Activated naive CD8-positive, alpha-beta T cell treated with anti-CD3 and anti-CD28 coated beads for 36 hours (primary cell): ENCODE measurements at regions not wholly inside any gene's neighbourhood (a gene's known extent, or its start where the extent isn't known, plus 50 kb on each side); places are given as distances from the start of the nearest gene placed in this dataset.
"Not testable (repeated sequence)": the region's sequence is repeated elsewhere in the genome, so short reads cannot be mapped to it uniquely, and the experiment has no call there.

ENCODE experiments used
- DNase-seq: peaks from one replicate; pipeline ENCODE4 v3.0.0; 2021
- H3K27ac Mint-ChIP-seq: one replicate; pipeline ENCODE4 v1.8.0; 2022; ENCODE audit warnings: mild to moderate bottlenecking, moderate library complexity, mixed read lengths
- H3K27me3 Mint-ChIP-seq: one replicate; pipeline ENCODE4 v1.8.0; 2022; ENCODE audit warnings: mild to moderate bottlenecking, mixed read lengths
- H3K36me3 Mint-ChIP-seq: one replicate; pipeline ENCODE4 v1.8.0; 2021; ENCODE audit warnings: mild to moderate bottlenecking, mixed read lengths
- H3K4me1 Mint-ChIP-seq: one replicate; pipeline ENCODE4 v1.8.0; 2021; ENCODE audit warnings: mixed read lengths
- H3K4me3 Mint-ChIP-seq: one replicate; pipeline ENCODE4 v1.8.0; 2022; ENCODE audit warnings: mild to moderate bottlenecking, moderate library complexity, mixed read lengths
- H3K9me3 Mint-ChIP-seq: one replicate; pipeline ENCODE4 v1.8.0; 2022; ENCODE audit warnings: mixed read lengths

DNA sequence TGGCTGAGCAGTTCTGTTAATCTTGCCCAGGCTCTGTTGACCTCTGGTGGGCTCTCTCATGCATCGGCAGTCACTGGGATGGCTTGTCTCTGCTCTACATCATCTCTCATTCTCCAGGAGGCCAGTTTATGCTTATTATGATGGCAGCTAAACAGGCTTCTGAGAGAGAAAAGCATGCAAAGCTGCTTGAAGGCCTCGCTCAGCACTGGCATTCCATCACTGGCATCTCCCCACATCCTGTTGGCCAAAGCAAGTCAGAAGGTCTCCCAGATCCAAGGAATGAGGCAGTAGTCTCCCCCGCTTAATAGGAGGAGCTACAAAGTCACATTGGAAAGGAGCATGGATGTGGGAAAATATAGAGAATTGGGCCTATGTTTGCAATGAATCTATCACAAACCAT lies 212.6 kb downstream of the ZNF621 start:
- Mint-ChIP-seq H3K36me3 (no peaks in the 10 kb centered on the region), H3K27ac (no peak overlapping the region), H3K4me1 (no peaks in the 10 kb centered on the region), H3K9me3 (no peaks in the 10 kb centered on the region), H3K27me3 (peaks cover 15% of the 10 kb centered on the region), H3K4me3 (no peak overlapping the region)
- DNase-seq, result no peak

DNA sequence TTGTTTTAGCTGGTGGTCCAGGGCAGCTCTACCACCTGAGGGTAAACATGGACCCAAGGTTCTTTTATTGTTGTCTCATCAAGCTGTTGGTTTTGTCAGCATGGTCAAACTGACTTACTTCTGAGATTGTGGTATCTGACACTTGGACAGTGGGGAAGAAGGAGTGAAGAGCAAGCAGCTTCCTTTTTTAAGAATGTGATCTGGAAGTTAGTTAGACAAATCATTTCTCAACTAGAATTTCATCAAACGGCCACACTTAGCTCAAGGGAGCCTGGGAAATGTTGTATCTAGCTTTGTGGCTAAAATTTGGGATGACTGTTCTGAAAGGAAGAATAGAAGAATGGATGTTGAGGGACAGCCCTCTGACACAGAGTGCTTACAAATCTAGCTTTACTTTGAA lies 215.2 kb downstream of the ZNF621 start:
- DNase-seq, result no peak
- Mint-ChIP-seq H3K9me3 (no peaks in the 10 kb centered on the region), H3K4me3 (no peak overlapping the region), H3K27me3 (peaks cover 9% of the 10 kb centered on the region), H3K36me3 (no peaks in the 10 kb centered on the region), H3K4me1 (no peaks in the 10 kb centered on the region), H3K27ac (no peak overlapping the region)

DNA sequence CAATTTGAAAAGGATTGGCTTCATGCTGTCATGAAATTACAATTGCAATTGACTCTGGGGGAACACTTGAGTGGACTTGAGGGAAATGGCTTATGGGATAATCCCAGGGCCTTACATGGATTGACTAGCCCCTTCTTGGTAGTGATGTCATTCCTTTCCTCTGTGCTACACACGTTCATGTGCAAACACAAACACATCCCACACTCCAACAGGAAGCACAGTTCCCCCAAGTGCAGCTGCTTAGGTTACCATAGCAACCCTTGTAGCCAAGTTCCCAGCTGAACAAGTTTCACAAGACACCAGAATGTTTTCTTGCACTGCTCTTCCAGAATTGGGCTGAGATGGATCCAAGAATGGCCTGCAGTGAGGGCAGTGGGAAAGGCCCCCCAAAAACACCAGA lies 217.0 kb downstream of the ZNF621 start:
- Mint-ChIP-seq H3K27ac (no peak overlapping the region), H3K36me3 (no peaks in the 10 kb centered on the region), H3K4me1 (peaks cover 1% of the 10 kb centered on the region), H3K4me3 (no peak overlapping the region), H3K27me3 (peaks cover 9% of the 10 kb centered on the region), H3K9me3 (no peaks in the 10 kb centered on the region)
- no peak for DNase-seq

DNA sequence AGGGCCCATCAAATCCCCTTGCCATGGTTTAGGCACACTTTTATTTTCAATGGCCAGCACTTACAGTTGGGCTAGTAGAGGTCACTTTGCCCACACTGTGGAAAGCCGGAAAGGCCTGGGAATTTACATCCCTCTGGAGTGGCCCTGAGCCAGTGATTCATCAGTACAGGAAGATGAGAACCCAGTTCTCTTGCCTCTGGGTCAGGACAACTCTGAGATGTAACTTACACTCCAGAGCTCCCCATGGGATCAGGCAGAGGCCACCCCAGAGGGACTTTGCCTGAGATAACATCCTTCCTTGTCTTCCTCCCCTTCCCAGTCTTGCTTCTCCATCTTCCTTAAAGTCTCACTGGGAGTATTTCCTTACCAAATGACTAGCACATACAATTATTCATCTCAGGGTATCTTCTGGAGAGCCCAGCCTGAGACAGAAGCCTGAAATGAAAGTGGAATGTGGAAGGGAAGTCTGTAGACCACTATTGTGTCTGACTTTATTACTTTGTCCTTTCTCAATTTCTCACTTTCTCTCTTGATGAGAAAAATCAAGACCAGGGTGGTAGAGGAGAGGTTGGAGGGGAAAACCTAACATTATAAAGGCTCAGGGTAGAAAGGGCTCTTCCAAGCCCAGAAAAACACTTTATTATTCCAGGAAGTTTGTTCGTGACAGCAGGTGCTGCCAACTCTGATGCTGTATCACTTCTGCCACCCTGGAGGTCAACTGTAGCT lies 220.8 kb downstream of the ZNF621 start:
- Mint-ChIP-seq H3K27ac (no peak overlapping the region), H3K4me3 (no peak overlapping the region), H3K27me3 (peaks cover 9% of the 10 kb centered on the region), H3K9me3 (no peaks in the 10 kb centered on the region), H3K4me1 (peaks cover 1% of the 10 kb centered on the region), H3K36me3 (no peaks in the 10 kb centered on the region)
- no peak for DNase-seq

DNA sequence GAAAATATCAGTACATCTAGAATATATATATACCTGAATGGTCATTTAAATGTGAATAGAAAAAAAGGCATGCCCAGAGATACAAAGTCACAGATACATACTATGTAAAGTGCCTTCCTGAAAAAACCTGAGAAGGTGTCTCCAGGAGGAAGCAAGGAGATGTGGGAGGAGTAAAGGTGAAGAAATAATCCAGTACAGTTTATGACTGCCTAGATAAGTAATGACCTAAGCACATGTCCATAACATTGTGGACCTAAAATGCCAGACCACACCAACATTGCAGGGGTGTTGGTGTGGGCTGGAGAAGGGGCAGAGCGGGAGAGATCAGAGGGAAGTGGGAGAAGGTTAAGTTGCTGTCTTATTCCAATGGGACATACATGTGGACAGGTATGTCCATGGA lies 226.9 kb downstream of the ZNF621 start:
- no peak for DNase-seq
- Mint-ChIP-seq H3K27ac (no peak overlapping the region), H3K9me3 (no peaks in the 10 kb centered on the region), H3K27me3 (peaks cover 17% of the 10 kb centered on the region), H3K4me3 (no peak overlapping the region), H3K4me1 (no peaks in the 10 kb centered on the region), H3K36me3 (no peaks in the 10 kb centered on the region)

DNA sequence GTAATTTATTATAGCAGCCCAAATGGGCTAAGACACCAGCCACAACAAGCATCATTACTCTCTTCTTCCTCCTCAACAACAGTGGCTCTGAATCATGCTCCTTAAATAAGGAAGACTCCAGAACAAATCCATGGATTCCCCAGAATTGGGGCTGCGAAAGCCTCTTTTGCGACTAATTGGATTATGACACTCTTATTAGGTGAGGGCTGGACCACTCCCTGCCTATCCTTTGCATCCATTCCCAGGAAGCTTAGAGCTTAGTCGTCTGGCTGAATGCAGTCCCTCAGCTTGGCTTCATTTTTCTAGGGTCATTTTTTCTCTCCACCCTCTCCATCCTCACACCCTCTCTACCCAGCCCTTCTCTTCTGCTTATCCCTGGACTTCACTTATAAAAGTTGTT lies 227.7 kb downstream of the ZNF621 start:
- Mint-ChIP-seq H3K9me3 (no peaks in the 10 kb centered on the region), H3K27ac (no peak overlapping the region), H3K4me3 (no peak overlapping the region), H3K4me1 (no peaks in the 10 kb centered on the region), H3K36me3 (no peaks in the 10 kb centered on the region), H3K27me3 (peaks cover 20% of the 10 kb centered on the region)
- no peak for DNase-seq

DNA sequence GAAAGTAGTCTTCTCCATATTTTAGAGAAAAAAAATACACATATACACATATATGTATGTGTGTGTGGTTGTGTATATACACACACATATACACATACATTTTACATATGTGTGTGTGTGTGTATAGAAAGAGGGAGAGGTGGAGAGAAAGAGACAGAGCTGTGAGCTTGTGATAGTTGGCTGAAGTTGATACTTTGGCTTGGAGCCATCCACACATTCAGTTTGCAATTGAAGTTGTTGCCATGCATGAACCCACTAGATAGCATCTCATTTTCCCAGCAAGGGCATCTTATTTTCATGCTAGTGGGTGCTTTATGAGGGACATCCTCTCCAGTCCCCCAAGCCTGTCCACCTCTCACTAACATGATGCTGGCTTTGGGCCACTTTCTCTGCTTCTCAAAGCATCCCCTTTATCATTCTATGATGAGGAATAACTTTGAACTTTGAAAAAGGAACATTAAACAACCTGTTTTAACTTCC lies 228.6 kb downstream of the ZNF621 start:
- Mint-ChIP-seq H3K4me3 (no peak overlapping the region), H3K36me3 (no peaks in the 10 kb centered on the region), H3K27me3 (peaks cover 21% of the 10 kb centered on the region), H3K27ac (no peak overlapping the region), H3K4me1 (no peaks in the 10 kb centered on the region), H3K9me3 (no peaks in the 10 kb centered on the region)
- DNase-seq, result no peak

DNA sequence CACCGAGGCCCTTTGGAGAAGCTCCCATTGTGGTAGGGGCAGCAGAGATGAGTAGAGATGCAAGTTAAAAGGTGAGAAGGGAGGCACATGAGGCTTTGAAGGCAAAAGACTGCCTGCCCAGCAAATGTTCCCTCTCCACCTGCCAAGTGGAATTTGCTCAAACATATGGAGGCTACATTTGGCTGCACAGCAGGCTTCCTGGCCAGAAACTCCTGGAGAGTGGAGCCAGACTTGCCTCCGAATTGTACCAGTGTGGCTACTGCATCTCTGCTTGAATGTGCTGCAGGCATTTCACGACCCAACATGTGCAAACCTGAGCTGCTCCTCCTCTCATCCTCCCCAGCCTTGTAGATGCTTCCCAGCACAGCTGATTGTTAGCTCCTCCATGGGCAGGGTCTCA lies 229.2 kb downstream of the ZNF621 start:
- H3K27ac Mint-ChIP-seq, result no peak overlapping the region
- H3K4me1 Mint-ChIP-seq, result no peaks in the 10 kb centered on the region
- no peak overlapping the region for H3K4me3 Mint-ChIP-seq
- peaks cover 21% of the 10 kb centered on the region for H3K27me3 Mint-ChIP-seq
- H3K36me3 Mint-ChIP-seq, result no peaks in the 10 kb centered on the region
- no peaks in the 10 kb centered on the region for H3K9me3 Mint-ChIP-seq
- DNase-seq, result no peak

DNA sequence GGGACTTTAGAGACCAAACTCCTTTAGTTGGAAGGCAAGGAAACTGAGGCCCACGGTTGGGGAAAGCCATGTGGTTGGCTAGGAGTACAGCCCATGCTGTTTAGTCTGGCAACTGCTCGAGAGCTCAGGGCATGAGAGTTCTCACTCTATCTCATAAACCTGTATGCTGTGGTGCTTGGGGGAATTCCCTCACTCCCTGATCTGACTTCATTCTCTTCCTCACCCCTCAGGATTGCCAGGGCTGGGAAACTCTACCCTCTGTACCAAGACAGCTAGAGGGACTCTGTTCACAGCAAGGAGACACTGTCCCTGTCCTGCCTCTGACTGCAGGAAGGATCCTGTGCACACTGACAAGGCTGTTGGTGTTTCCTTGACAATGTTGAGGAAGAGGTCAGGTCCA lies 230.2 kb downstream of the ZNF621 start:
- H3K4me3 Mint-ChIP-seq, result no peak overlapping the region
- H3K9me3 Mint-ChIP-seq, result no peaks in the 10 kb centered on the region
- H3K27me3 Mint-ChIP-seq, result peaks cover 22% of the 10 kb centered on the region
- DNase-seq, result no peak
- H3K36me3 Mint-ChIP-seq, result no peaks in the 10 kb centered on the region
- H3K4me1 Mint-ChIP-seq, result no peaks in the 10 kb centered on the region
- H3K27ac Mint-ChIP-seq, result no peak overlapping the region

DNA sequence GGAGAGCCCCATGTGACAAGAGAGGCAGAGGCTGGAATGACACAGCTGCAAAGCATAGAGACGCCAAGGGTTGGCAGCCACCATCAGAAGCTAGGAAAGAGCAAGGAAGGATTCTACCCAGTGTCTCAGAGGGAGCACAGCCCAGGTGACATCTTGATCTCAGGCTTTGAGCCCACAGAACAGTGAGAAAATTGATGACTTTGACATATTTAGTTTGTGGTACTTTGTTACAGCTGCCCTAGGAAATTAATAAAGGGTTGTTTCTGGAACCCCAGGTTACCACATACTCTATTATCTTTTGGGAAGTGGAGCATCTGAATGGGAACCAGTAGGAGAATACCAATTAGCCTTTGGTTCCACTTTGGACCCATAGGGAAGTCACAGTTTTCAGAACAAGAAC lies 231.7 kb downstream of the ZNF621 start:
- H3K4me1 Mint-ChIP-seq, result no peaks in the 10 kb centered on the region
- H3K9me3 Mint-ChIP-seq, result peaks cover 1% of the 10 kb centered on the region
- H3K27me3 Mint-ChIP-seq, result peaks cover 28% of the 10 kb centered on the region
- no peaks in the 10 kb centered on the region for H3K36me3 Mint-ChIP-seq
- no peak for DNase-seq
- H3K27ac Mint-ChIP-seq, result no peak overlapping the region
- no peak overlapping the region for H3K4me3 Mint-ChIP-seq

DNA sequence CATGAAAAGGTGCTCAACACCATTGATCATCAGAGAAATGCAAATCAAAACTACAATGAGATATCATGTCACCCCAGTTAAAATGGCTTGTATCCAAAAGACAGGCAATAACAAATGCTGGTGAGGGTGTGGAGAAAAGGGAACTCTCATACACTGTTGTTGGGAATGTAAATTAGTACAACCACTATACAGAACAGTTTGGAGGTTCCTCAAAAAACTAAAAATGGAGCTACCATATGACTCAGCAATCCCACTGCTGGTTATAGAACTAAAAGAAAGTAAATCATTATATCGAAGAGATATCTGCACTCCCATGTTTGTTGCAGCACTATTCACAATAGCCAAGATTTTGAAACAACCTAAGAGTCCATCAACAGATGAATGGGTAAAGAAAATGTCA lies 238.0 kb downstream of the ZNF621 start:
- H3K9me3 Mint-ChIP-seq, H3K4me3 Mint-ChIP-seq, H3K27ac Mint-ChIP-seq, H3K4me1 Mint-ChIP-seq, DNase-seq, H3K36me3 Mint-ChIP-seq: not testable (repeated sequence)
- H3K27me3 Mint-ChIP-seq, result peaks cover 20% of the 10 kb centered on the region

DNA sequence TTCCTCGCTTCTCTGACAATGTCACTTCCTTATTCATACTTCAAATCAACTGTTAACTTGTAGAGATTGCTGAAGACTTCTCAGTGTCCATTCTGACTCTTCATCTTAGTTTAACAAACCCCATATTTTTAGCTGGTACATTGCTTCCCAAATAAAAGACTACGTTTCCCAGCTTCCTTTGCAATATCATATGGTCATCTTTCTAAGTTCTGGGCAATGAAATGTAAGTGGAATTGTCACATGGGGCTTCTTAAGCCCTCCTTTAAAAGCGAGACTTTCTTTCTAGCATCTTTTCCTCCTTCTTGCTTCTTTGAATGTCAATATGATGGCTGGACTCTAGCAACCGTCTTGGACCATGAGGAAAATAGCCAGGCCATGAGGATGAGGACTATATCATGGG lies 239.0 kb downstream of the ZNF621 start:
- no peak for DNase-seq
- peaks cover 4% of the 10 kb centered on the region for H3K9me3 Mint-ChIP-seq
- H3K36me3 Mint-ChIP-seq, result no peaks in the 10 kb centered on the region
- no peak overlapping the region for H3K27ac Mint-ChIP-seq
- H3K27me3 Mint-ChIP-seq, result peaks cover 20% of the 10 kb centered on the region
- H3K4me3 Mint-ChIP-seq, result no peak overlapping the region
- H3K4me1 Mint-ChIP-seq, result no peaks in the 10 kb centered on the region

DNA sequence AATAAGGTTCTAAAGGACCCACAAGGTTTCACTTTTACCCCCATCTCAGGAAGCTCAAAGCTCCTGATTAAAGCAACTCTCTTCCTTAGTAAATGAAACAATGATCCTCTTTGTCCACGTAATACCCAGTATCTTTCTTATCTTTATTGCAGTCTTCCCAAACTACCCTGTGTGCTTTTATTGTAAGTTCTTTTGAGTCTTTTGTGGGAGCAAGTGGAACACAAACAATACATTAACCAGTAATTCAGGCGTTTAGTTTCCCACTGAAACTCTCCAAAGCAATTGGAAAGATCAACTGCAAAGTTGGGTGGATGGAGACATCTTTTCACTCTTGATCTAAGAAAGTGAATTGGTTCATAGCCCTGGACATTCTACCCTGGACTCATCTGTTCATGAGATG lies 240.0 kb downstream of the ZNF621 start:
- peaks cover 18% of the 10 kb centered on the region for H3K27me3 Mint-ChIP-seq
- H3K4me3 Mint-ChIP-seq, result no peak overlapping the region
- no peaks in the 10 kb centered on the region for H3K4me1 Mint-ChIP-seq

DNA sequence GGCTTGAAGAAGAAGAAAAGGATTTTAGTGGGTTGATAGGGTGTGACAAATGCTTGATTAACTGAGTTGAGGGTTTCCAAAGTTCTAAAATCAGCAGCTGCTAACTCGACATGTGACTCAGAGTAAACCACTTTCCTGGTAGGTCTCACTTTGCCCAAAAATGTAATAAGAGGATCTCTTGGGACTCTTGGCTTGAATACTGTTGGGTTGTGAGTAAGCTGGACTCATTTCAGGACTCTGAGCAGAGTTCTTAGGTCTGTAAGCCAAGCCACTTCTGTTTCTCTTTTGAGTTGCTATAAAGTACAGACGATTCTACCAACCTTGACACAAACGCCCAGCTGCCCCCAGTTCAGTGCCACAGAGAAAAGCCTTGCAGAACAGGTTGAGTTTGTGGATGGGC lies 241.1 kb downstream of the ZNF621 start:
- Mint-ChIP-seq H3K4me3 (no peak overlapping the region), H3K27me3 (peaks cover 9% of the 10 kb centered on the region), H3K4me1 (peaks cover 3% of the 10 kb centered on the region), H3K36me3 (no peaks in the 10 kb centered on the region), H3K9me3 (peaks cover 4% of the 10 kb centered on the region), H3K27ac (no peak overlapping the region)
- no peak for DNase-seq

More for the DNA sequence above, 240.0 kb downstream of the ZNF621 start:
- Mint-ChIP-seq H3K36me3 (no peaks in the 10 kb centered on the region), H3K27ac (no peak overlapping the region), H3K9me3 (peaks cover 4% of the 10 kb centered on the region)
- no peak for DNase-seq

DNA sequence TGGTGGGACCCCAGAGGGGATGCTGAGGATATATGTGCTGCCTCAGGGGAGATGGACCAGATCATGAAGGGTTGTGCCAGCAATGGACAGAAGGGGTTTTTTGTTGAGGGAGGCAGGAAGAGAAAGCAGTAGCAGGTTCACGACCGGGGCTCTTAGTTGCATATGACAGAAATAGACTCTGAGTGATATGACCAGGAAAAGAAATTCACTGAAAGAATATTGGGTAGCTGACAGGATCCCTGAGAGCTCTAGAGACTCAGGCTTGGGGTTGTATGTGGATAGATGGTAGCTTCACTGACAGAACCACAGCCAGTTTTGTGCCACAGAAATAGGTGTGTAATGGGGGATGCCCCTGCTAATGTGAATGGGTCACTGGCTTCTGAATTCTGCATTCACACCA lies 241.6 kb downstream of the ZNF621 start:
- peaks cover 2% of the 10 kb centered on the region for H3K9me3 Mint-ChIP-seq
- H3K27ac Mint-ChIP-seq, result no peak overlapping the region
- peaks cover 9% of the 10 kb centered on the region for H3K27me3 Mint-ChIP-seq
- peaks cover 3% of the 10 kb centered on the region for H3K4me1 Mint-ChIP-seq
- DNase-seq, result no peak
- no peak overlapping the region for H3K4me3 Mint-ChIP-seq
- H3K36me3 Mint-ChIP-seq, result no peaks in the 10 kb centered on the region

DNA sequence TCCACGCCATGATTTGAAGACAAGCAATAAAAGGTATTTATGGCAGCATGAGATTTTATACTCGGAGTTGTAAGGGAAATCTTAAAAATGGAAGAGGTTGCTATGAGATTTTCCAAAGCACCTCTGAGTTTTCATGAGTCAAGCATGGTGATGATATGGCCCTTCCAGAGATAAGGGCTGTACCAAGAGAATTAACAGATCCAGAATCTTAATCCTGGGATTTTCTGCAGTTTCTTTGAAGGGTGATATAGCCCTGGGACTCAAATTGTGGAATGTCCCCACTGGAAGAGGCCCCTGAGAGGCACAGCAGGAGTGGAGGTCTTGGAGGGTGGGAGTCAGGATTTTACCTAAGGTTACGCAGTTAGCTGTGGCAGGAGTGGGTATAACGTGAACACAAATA lies 243.3 kb downstream of the ZNF621 start:
- no peak for DNase-seq
- Mint-ChIP-seq H3K4me1 (peaks cover 3% of the 10 kb centered on the region), H3K27me3 (peaks cover 9% of the 10 kb centered on the region), H3K27ac (no peak overlapping the region), H3K4me3 (no peak overlapping the region), H3K36me3 (no peaks in the 10 kb centered on the region), H3K9me3 (no peaks in the 10 kb centered on the region)
